ENCODE measurements at regions not wholly inside any gene's neighbourhood (a gene's known extent, or its start where the extent isn't known, plus 50 kb on each side); places are given as distances from the start of the nearest gene placed in this dataset.

GRCh38 chr18:45231617-45232016 lies 383.7 kb upstream of the SLC14A2 start:
- no peak for DNase-seq

DNA sequence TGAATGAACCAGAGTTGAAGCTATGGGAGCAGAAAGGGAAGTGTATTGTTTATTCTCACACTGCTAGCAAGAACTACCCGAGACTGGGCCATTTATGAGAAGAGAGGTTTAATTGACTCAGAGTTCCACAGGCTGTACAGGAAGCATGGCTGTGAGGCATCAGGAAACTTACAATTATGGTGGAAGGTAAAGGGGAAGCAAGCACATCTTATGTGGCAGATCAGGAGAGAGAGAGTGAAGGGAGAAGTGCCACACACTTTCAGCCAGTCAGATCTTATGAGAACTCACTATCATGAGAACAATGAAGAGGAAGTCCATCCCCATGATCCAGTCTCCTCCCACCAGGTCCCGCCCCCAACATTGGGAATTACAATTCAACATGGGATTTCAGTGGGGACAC lies 383.2 kb upstream of the SLC14A2 start:
- no peak for DNase-seq

- no peak for DNase-seq
Observed at GRCh38 chr18:45236676-45237075, 378.6 kb upstream of the SLC14A2 start.

- DNase-seq: no peak
Observed at GRCh38 chr18:45237343-45238098, 377.8 kb upstream of the SLC14A2 start.

- no peak for DNase-seq
Observed at GRCh38 chr18:45241271-45241670, 374.0 kb upstream of the SLC14A2 start.

GRCh38 chr18:45241982-45242565 lies 373.2 kb upstream of the SLC14A2 start:
- no peak for DNase-seq

- no peak for DNase-seq
Observed at GRCh38 chr18:45243340-45244110, 371.8 kb upstream of the SLC14A2 start.

- DNase-seq: no peak
Observed at GRCh38 chr18:45245091-45245511, 370.2 kb upstream of the SLC14A2 start.

DNA sequence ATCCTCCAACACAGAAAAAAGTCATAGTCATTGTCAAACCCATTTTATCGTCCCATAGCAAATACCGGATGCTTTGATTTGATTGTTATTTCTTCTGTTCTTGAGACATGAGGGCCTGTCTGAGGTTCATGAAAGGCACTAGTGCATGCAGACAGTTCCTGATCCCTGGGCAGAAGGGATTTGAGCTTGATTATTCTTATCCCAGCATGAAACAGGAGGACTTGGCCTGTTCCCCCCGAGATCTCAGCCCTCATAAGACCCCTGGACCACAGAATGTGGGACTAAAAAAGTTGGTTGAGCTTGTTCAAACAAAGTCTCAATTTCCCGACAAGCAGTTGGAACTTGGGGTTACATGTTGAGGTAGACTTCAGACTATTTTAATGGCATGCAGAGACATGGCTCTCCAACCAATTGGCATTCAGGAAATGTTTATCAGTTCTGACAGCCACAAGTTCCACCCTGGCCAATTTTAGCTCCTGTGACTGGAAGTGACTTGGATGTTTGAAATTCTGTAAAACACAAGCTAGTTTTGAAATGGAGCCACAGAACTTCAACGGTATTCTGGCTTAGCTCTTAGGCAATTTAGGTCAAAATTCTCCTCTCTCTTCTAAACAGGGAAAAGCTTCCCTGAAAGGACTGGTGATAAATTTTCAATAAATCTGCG lies 366.9 kb upstream of the SLC14A2 start:
- DNase-seq: no peak

DNA sequence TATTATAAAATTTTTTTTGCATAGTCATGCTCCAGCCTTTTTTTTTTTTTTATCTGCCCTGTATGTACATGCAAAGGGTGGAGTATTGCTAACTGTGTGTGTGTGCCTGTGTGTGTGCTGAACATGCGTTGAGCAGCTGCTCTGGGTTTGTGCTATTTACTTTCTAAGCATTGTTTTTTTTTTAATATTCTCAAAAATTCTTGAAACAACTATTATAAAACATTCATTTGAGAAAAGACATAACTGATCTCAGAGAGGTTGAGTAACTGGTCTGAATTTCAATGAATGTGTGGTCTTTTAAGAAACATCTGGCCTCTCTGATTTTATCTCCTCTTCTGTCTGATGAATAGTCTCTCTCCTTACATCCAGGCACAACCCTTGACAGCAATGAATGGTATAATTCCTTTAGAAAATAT lies 366.0 kb upstream of the SLC14A2 start:
- DNase-seq: no peak

DNA sequence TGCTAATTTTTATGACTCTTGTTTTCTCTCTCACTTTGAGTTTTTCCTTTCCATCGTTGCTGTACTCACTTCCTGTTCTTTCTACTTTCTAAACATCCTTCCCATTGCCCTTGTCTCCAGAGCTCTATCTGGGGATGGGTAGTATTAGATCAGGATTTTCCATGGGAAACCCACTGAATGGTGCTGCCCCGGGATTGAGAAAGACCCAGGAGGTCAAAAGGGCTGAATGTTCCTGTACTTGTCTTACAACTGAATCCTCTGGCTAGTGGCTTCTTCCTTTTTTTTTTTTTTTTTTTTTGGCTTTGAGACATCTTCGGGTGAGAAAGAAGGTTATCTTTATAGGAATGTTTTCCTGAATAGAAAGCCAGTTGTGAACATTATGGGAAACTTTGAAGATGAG lies 364.8 kb upstream of the SLC14A2 start:
- no peak for DNase-seq

GRCh38 chr18:45251236-45251635 lies 364.0 kb upstream of the SLC14A2 start:
- no peak for DNase-seq

- no peak for DNase-seq
Observed at GRCh38 chr18:45252474-45252873, 362.8 kb upstream of the SLC14A2 start.

GRCh38 chr18:45253056-45253565 lies 362.2 kb upstream of the SLC14A2 start:
- no peak for DNase-seq

GRCh38 chr18:45253973-45254708 lies 361.1 kb upstream of the SLC14A2 start:
- DNase-seq: no peak

- DNase-seq: no peak
Observed at GRCh38 chr18:45254709-45255082, 360.6 kb upstream of the SLC14A2 start.

DNA sequence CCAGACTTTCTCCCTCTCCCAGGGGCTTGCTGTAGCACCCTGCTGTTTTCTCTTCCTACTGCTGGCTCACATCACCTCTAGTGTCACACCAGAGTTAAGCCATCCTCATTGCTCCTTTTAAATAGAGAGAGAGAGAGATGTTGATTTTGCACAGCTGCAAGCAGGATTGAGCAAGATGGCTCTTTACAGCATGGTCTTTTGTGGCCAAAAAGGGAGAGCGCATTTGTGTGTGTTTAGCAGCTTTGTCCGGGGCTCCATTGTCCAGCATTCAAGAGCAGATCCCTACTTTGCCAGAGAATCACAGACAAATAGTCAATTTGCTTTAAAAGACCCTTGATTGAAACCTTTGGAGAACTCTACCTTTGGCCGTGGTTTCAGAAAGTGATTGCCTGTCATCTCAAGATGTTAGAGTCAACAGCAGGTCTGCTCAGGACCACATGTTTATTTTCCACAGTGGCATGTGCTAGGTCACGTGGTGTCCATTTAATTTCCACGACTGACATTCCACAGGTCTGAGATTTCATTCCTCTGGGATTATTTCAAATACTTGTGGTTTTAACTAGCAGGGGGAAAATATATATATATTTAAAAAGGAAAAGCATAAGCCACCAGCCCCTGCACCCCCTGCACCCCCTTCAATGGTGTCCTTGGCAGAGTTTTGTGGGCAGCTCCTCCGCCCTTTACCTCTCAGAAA lies 359.9 kb upstream of the SLC14A2 start:
- DNase-seq: peak; percentile 55

- DNase-seq: no peak
Observed at GRCh38 chr18:45260125-45260524, 355.2 kb upstream of the SLC14A2 start.

DNA sequence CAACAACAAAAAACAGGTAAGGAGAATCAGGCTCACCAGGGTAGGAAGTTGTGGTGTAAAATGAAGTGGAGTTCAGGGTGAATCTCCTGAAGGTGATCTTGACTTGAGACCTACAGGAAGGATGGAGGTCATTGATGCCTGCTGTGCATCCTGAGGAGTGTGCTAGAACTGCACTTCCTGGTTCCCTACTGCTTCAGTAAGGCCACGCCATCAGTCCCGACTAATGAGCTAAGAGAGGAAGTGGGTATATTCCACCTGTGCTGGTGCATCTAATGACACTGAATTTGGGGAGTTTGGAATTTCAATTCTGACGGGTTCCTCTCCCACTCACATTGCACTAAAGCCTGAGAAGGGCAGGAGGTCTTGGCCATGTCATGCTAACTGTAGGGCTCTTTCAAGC lies 349.3 kb upstream of the SLC14A2 start:
- no peak for DNase-seq

GRCh38 chr18:45267622-45268021 lies 347.7 kb upstream of the SLC14A2 start:
- DNase-seq: no peak

DNA sequence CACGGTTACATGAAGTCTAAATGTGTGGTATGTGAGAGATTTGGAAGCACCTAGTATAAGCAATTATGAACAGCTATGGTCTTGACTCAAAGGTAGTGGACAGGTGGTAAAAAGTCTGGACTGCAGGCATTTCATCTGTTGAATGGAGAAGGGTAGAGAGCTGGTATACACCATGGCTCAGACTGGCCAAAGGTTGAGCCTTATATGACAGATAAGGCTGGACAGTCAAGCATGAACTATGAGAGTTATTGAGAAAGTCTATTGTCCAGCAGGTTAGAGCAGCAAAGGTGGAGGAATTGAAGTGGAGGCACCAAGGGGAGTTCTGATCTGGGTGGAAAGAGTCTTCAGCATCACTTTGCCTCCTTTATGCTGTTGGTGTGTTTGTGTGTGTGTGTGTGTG lies 346.7 kb upstream of the SLC14A2 start:
- no peak for DNase-seq

- no peak for DNase-seq
Observed at GRCh38 chr18:45270289-45270771, 344.9 kb upstream of the SLC14A2 start.

Data from NCI-H226 (cell line).